Stimulated activated naive B cell treated with anti-CD40 and anti-IgM and Interleukin-4, amounts not matched to agents 10 μg/mL and 1 μg/mL and 100 μg/mL, for 72 hours (primary cell): ENCODE measurements at regions not wholly inside any gene's neighbourhood (a gene's known extent, or its start where the extent isn't known, plus 50 kb on each side); places are given as distances from the start of the nearest gene placed in this dataset.

ENCODE experiments used
- ATAC-seq, 2 donors: fragments of 150-1000 bp; cut with Tn5 transposase; replicated peaks; 2 replicates each; pipeline ENCODE4 v1.10.0; 2021; ENCODE audit warnings: moderate library complexity in 1 of 2
- DNase-seq: peaks from one replicate; pipeline ENCODE4 v3.0.0; 2021
- H3K27ac Mint-ChIP-seq: one replicate; pipeline ENCODE4 v1.8.0; 2022; ENCODE audit warnings: mild to moderate bottlenecking, mixed read lengths
- H3K27me3 Mint-ChIP-seq, 2 donors: one replicate each; pipeline ENCODE4 v1.8.0; 2022; ENCODE audit warnings: mixed read lengths in 2 of 2
- H3K36me3 Mint-ChIP-seq, 2 donors: one replicate each; pipeline ENCODE4 v1.8.0; 2022; ENCODE audit warnings: mixed read lengths in 2 of 2, mild to moderate bottlenecking in 1 of 2
- H3K4me1 Mint-ChIP-seq, 2 donors: one replicate each; pipeline ENCODE4 v1.8.0; 2022; ENCODE audit warnings: mixed read lengths in 2 of 2, mild to moderate bottlenecking in 1 of 2
- H3K4me3 Mint-ChIP-seq, 2 donors: one replicate each; pipeline ENCODE4 v1.8.0; 2022; ENCODE audit warnings: mild to moderate bottlenecking in 2 of 2, mixed read lengths in 2 of 2, moderate library complexity in 1 of 2
- H3K9me3 Mint-ChIP-seq, 2 donors: one replicate each; pipeline ENCODE4 v1.8.0; 2022; ENCODE audit warnings: mixed read lengths in 2 of 2, mild to moderate bottlenecking in 1 of 2

GRCh38 chr10:111482621-111483216 is 405.9 kb downstream of the ADRA2A start:
- no peaks in the 10 kb centered on the region for H3K36me3 Mint-ChIP-seq
- H3K4me3 Mint-ChIP-seq, result no peak overlapping the region
- H3K27ac Mint-ChIP-seq, result no peak overlapping the region
- peaks cover 4% of the 10 kb centered on the region in 2 donors for H3K9me3 Mint-ChIP-seq
- DNase-seq (no peak), ATAC-seq (no peak)
- H3K27me3 Mint-ChIP-seq, result peaks cover 0 to 5% of the 10 kb centered on the region in 2 donors
- no peaks in the 10 kb centered on the region for H3K4me1 Mint-ChIP-seq

GRCh38 chr10:111485767-111486166 is 408.9 kb downstream of the ADRA2A start:
- no peak for DNase-seq
- ATAC-seq, result no peak
- peaks cover 17 to 18% of the 10 kb centered on the region in 2 donors for H3K9me3 Mint-ChIP-seq
- no peaks in the 10 kb centered on the region for H3K4me1 Mint-ChIP-seq
- H3K27ac Mint-ChIP-seq, result no peak overlapping the region
- no peaks in the 10 kb centered on the region for H3K27me3 Mint-ChIP-seq
- no peaks in the 10 kb centered on the region for H3K36me3 Mint-ChIP-seq
- H3K4me3 Mint-ChIP-seq, result no peak overlapping the region

- Mint-ChIP-seq H3K27ac (no peak overlapping the region), H3K9me3 (peaks cover 19 to 22% of the 10 kb centered on the region in 2 donors), H3K27me3 (no peaks in the 10 kb centered on the region), H3K4me3 (no peak overlapping the region), H3K4me1 (no peaks in the 10 kb centered on the region), H3K36me3 (no peaks in the 10 kb centered on the region)
- ATAC-seq (no peak), DNase-seq (no peak)
Measured at GRCh38 chr10:111486346-111486745, 409.5 kb downstream of the ADRA2A start.

GRCh38 chr10:111488668-111489067 is 411.8 kb downstream of the ADRA2A start:
- no peak overlapping the region for H3K4me3 Mint-ChIP-seq
- no peaks in the 10 kb centered on the region for H3K4me1 Mint-ChIP-seq
- no peaks in the 10 kb centered on the region for H3K27me3 Mint-ChIP-seq
- ATAC-seq (no peak), DNase-seq (no peak)
- no peaks in the 10 kb centered on the region for H3K36me3 Mint-ChIP-seq
- H3K9me3 Mint-ChIP-seq, result peaks cover 29 to 30% of the 10 kb centered on the region in 2 donors
- H3K27ac Mint-ChIP-seq, result no peak overlapping the region

GRCh38 chr10:111491154-111491553 is 414.3 kb downstream of the ADRA2A start:
- Mint-ChIP-seq H3K9me3 (peaks cover 29 to 30% of the 10 kb centered on the region in 2 donors), H3K36me3 (no peaks in the 10 kb centered on the region), H3K4me1 (no peaks in the 10 kb centered on the region), H3K27me3 (no peaks in the 10 kb centered on the region), H3K4me3 (no peak overlapping the region), H3K27ac (no peak overlapping the region)
- DNase-seq, result no peak
- no peak for ATAC-seq

GRCh38 chr10:111493024-111493625 is 416.3 kb downstream of the ADRA2A start:
- ATAC-seq (no peak), DNase-seq (no peak)
- Mint-ChIP-seq H3K4me1 (no peaks in the 10 kb centered on the region), H3K9me3 (peaks cover 20 to 21% of the 10 kb centered on the region in 2 donors), H3K4me3 (no peak overlapping the region), H3K36me3 (no peaks in the 10 kb centered on the region), H3K27me3 (no peaks in the 10 kb centered on the region), H3K27ac (no peak overlapping the region)

- Mint-ChIP-seq H3K4me1 (no peaks in the 10 kb centered on the region), H3K9me3 (peaks cover 5 to 11% of the 10 kb centered on the region in 2 donors), H3K27ac (no peak overlapping the region), H3K36me3 (no peaks in the 10 kb centered on the region), H3K27me3 (peaks cover 0 to 6% of the 10 kb centered on the region in 2 donors), H3K4me3 (no peak overlapping the region)
- no peak for DNase-seq
- ATAC-seq, result no peak
Measured at GRCh38 chr10:111498560-111498959, 421.7 kb downstream of the ADRA2A start.

- peaks cover 8 to 17% of the 10 kb centered on the region in 2 donors for H3K9me3 Mint-ChIP-seq
- no peaks in the 10 kb centered on the region for H3K4me1 Mint-ChIP-seq
- H3K27me3 Mint-ChIP-seq, result peaks cover 4 to 16% of the 10 kb centered on the region in 2 donors
- no peaks in the 10 kb centered on the region for H3K36me3 Mint-ChIP-seq
- no peak for DNase-seq
- ATAC-seq, result no peak
- H3K4me3 Mint-ChIP-seq, result no peak overlapping the region
- H3K27ac Mint-ChIP-seq, result no peak overlapping the region
Measured at GRCh38 chr10:111504376-111504775, 427.5 kb downstream of the ADRA2A start.

GRCh38 chr10:111506266-111507034 is 429.6 kb downstream of the ADRA2A start:
- Mint-ChIP-seq H3K27me3 (peaks cover 4 to 16% of the 10 kb centered on the region in 2 donors), H3K4me3 (no peak overlapping the region), H3K4me1 (no peaks in the 10 kb centered on the region), H3K9me3 (peaks cover 8 to 17% of the 10 kb centered on the region in 2 donors), H3K27ac (no peak overlapping the region), H3K36me3 (no peaks in the 10 kb centered on the region)
- ATAC-seq, result no peak
- DNase-seq, result no peak

GRCh38 chr10:111511751-111512150 is 434.9 kb downstream of the ADRA2A start:
- Mint-ChIP-seq H3K27me3 (peaks cover 6 to 9% of the 10 kb centered on the region in 2 donors), H3K27ac (no peak overlapping the region), H3K4me1 (no peaks in the 10 kb centered on the region), H3K9me3 (no peaks in the 10 kb centered on the region), H3K4me3 (no peak overlapping the region), H3K36me3 (no peaks in the 10 kb centered on the region)
- ATAC-seq, result no peak
- DNase-seq, result no peak

GRCh38 chr10:111515264-111515663 is 438.4 kb downstream of the ADRA2A start:
- ATAC-seq (no peak), DNase-seq (no peak)
- Mint-ChIP-seq H3K27me3 (peaks cover 5 to 6% of the 10 kb centered on the region in 2 donors), H3K4me3 (no peak overlapping the region), H3K36me3 (no peaks in the 10 kb centered on the region), H3K27ac (no peak overlapping the region), H3K4me1 (no peaks in the 10 kb centered on the region), H3K9me3 (no peaks in the 10 kb centered on the region)

GRCh38 chr10:111515706-111516105 is 438.9 kb downstream of the ADRA2A start:
- H3K4me1 Mint-ChIP-seq, result no peaks in the 10 kb centered on the region

GRCh38 chr10:111516144-111516543 is 439.3 kb downstream of the ADRA2A start:
- no peaks in the 10 kb centered on the region for H3K36me3 Mint-ChIP-seq
- H3K27ac Mint-ChIP-seq, result no peak overlapping the region
- peaks cover 5 to 6% of the 10 kb centered on the region in 2 donors for H3K27me3 Mint-ChIP-seq
- DNase-seq, result no peak
- no peak overlapping the region for H3K4me3 Mint-ChIP-seq
- H3K4me1 Mint-ChIP-seq, result no peaks in the 10 kb centered on the region
- ATAC-seq, result no peak
- H3K9me3 Mint-ChIP-seq, result no peaks in the 10 kb centered on the region

More at GRCh38 chr10:111515706-111516105, 438.9 kb downstream of the ADRA2A start:
- Mint-ChIP-seq H3K4me3 (no peak overlapping the region), H3K27me3 (peaks cover 5 to 6% of the 10 kb centered on the region in 2 donors), H3K9me3 (no peaks in the 10 kb centered on the region), H3K27ac (no peak overlapping the region), H3K36me3 (no peaks in the 10 kb centered on the region)
- DNase-seq, result no peak
- no peak for ATAC-seq

- no peak for ATAC-seq
- peaks cover 0 to 5% of the 10 kb centered on the region in 2 donors for H3K27me3 Mint-ChIP-seq
Measured at GRCh38 chr10:111522141-111522540, 445.3 kb downstream of the ADRA2A start.

GRCh38 chr10:111522551-111522950 is 445.7 kb downstream of the ADRA2A start:
- Mint-ChIP-seq H3K9me3 (no peaks in the 10 kb centered on the region), H3K36me3 (no peaks in the 10 kb centered on the region), H3K27me3 (peaks cover 0 to 5% of the 10 kb centered on the region in 2 donors), H3K27ac (no peak overlapping the region), H3K4me3 (no peak overlapping the region), H3K4me1 (no peaks in the 10 kb centered on the region)
- no peak for DNase-seq
- ATAC-seq, result no peak

More at GRCh38 chr10:111522141-111522540, 445.3 kb downstream of the ADRA2A start:
- H3K4me3 Mint-ChIP-seq, result no peak overlapping the region
- no peak overlapping the region for H3K27ac Mint-ChIP-seq
- H3K9me3 Mint-ChIP-seq, result no peaks in the 10 kb centered on the region
- H3K36me3 Mint-ChIP-seq, result no peaks in the 10 kb centered on the region
- no peak for DNase-seq
- no peaks in the 10 kb centered on the region for H3K4me1 Mint-ChIP-seq
